HCT116 (cell line): ENCODE measurements at regions not wholly inside any gene's neighbourhood (a gene's known extent, or its start where the extent isn't known, plus 50 kb on each side); places are given as distances from the start of the nearest gene placed in this dataset.

Experiments used
- ATAC-seq: fragments of 200-7000 bp; cut with Tn5 transposase; 2 replicates; pipeline ENCODE4 v1.9.1; 2020; ENCODE audit warnings: mild to moderate bottlenecking, moderate library complexity
- BruUV-seq: library from RNA; stranded (reverse); fragments of 400-500 nt; replicated peaks from 2 replicates; lab custom pipeline; 2021; lab: Mats Ljungman, UMichigan
- CTCF ChIA-PET: fragments of 300-600 bp; sonication (Branson Sonifier 250); formaldehyde crosslinking; loops from one replicate; lab custom pipeline; 2021; ENCODE audit warnings: antibody characterized with exemption; lab: Charles Lee
- POLR2A ChIA-PET: fragments of 300-600, 350-600 bp; sonication (Branson Sonifier 250); formaldehyde crosslinking; loops from one replicate; lab custom pipeline; 2021; ENCODE audit warnings: antibody characterized with exemption; lab: Charles Lee
- RAD21 ChIA-PET, 2 experiments: fragments of 300-600 bp; sonication (Branson Sonifier 250); formaldehyde crosslinking; loops; one replicate each; lab custom pipeline; 2023; ENCODE audit warnings: low total read pairs in 2 of 2; ENCODE audit not compliant: uncharacterized antibody in 2 of 2, unreplicated experiment in 2 of 2, low non-redundant PET in 1 of 2; lab: Charles Lee
- DNase-seq: peaks from one replicate; pipeline ENCODE4 v3.0.0-alpha.2; 2010; ENCODE audit warnings: low read depth, low spot score
- H2AFZ ChIP-seq: fragments of 200-600 bp; shearing (Covaris generic), sonication (generic); 2 replicates; pipeline ENCODE4 v1.6.1; 2017; ENCODE audit warnings: low read depth, mixed run types, mixed read lengths, antibody characterized with exemption, low read length; ENCODE audit not compliant: poor library complexity, severe bottlenecking
- H3K27ac ChIP-seq: 2 replicates; pipeline ENCODE4 v1.5.1; 2012; ENCODE audit warnings: low read depth, low read length
- H3K27me3 ChIP-seq: fragments of 200-600 bp; sonication (generic); 2 replicates; pipeline ENCODE4 v1.6.1; 2016; ENCODE audit warnings: mixed run types, low read length, mixed read lengths; ENCODE audit not compliant: insufficient read depth
- H3K36me3 ChIP-seq, 2 experiments: fragments of 200-500 bp in 1 of 2; fragments of 200-600 bp in 1 of 2; sonication (Bioruptor generic) in 1 of 2; sonication (generic) in 1 of 2; 2 replicates each; pipeline versions ENCODE4 v1.5.1 to v1.6.1; 2014 to 2016; ENCODE audit warnings: low read length in 2 of 2, inconsistent platforms in 1 of 2, mixed read lengths in 1 of 2, mixed run types in 1 of 2; ENCODE audit not compliant: insufficient read depth in 2 of 2, control insufficient read depth in 1 of 2
- H3K4me1 ChIP-seq, 2 experiments: fragments of 200-600 bp in 1 of 2; sonication (generic) in 1 of 2; 2 replicates each; pipeline versions ENCODE4 v1.5.1 to v1.6.1; 2012 to 2017; ENCODE audit warnings: low read length in 2 of 2, inconsistent platforms in 1 of 2, mild to moderate bottlenecking in 1 of 2, mixed read lengths in 1 of 2, mixed run types in 1 of 2, moderate library complexity in 1 of 2; ENCODE audit not compliant: insufficient read depth in 2 of 2, control insufficient read depth in 1 of 2
- H3K4me2 ChIP-seq: fragments of 200-600 bp; sonication (generic); 2 replicates; pipeline ENCODE4 v1.6.1; 2017; ENCODE audit warnings: mixed run types, low read length, mixed read lengths
- H3K4me3 ChIP-seq, 2 experiments: fragments of 200-600 bp in 1 of 2; sonication (generic) in 1 of 2; replicated peaks in 1 of 2; 2 replicates each; pipeline ENCODE4 v1.5.1; 2011 to 2016; ENCODE audit warnings: low read length in 2 of 2, control low read depth in 1 of 2, low read depth in 1 of 2, mild to moderate bottlenecking in 1 of 2, mixed read lengths in 1 of 2, mixed run types in 1 of 2
- H3K79me2 ChIP-seq: fragments of 200-600 bp; sonication (generic); 2 replicates; pipeline ENCODE4 v1.6.1; 2017; ENCODE audit warnings: mild to moderate bottlenecking, mixed run types, low read length, moderate library complexity, mixed read lengths; ENCODE audit not compliant: insufficient read depth
- H3K9ac ChIP-seq: fragments of 200-600 bp; sonication (generic); 2 replicates; pipeline ENCODE4 v1.6.1; 2016; ENCODE audit warnings: low read length, mixed read lengths
- H3K9me2 ChIP-seq: fragments of 200-600 bp; sonication (generic), shearing (Covaris generic); 2 replicates; pipeline ENCODE4 v1.6.1; 2017; ENCODE audit warnings: mixed run types, mild to moderate bottlenecking, moderate library complexity; ENCODE audit not compliant: insufficient read depth
- H3K9me3 ChIP-seq, 2 experiments: fragments of 200-500 bp in 1 of 2; fragments of 200-600 bp in 1 of 2; sonication (Bioruptor generic) in 1 of 2; sonication (generic) in 1 of 2; 2 replicates each; pipeline ENCODE4 v1.6.1; 2014 to 2017; ENCODE audit warnings: low read length in 2 of 2, mixed read lengths in 2 of 2, inconsistent platforms in 1 of 2, low read depth in 1 of 2, mild to moderate bottlenecking in 1 of 2, mixed run types in 1 of 2, moderate library complexity in 1 of 2; ENCODE audit not compliant: control insufficient read depth in 1 of 2, insufficient read depth in 1 of 2
- H4K20me1 ChIP-seq: fragments of 200-600 bp; sonication (generic), shearing (Covaris generic); 2 replicates; pipeline ENCODE4 v1.6.1; 2017; ENCODE audit warnings: mixed run types, mild to moderate bottlenecking, moderate library complexity; ENCODE audit not compliant: insufficient read depth
- ATF3 ChIP-seq: IDR thresholded peaks from 2 replicates; pipeline ENCODE4 v1.6.1; 2012
- CBX3 ChIP-seq: IDR thresholded peaks from 2 replicates; pipeline ENCODE4 v1.6.1; 2012; ENCODE audit warnings: low read depth
- CEBPB ChIP-seq: IDR thresholded peaks from 2 replicates; pipeline ENCODE4 v1.6.1; 2012; ENCODE audit warnings: low read depth
- CTCF ChIP-seq, 3 experiments: fragments of 200-600 bp in 1 of 3; sonication (generic) in 1 of 3; IDR thresholded peaks in 2 of 3; conservative IDR thresholded peaks in 1 of 3; 2 replicates each; pipeline ENCODE4 v1.5.1; 2012 to 2017; ENCODE audit warnings: low read depth in 2 of 3, low read length in 2 of 3, antibody characterized with exemption in 1 of 3, borderline replicate concordance in 1 of 3, control low read depth in 1 of 3, mild to moderate bottlenecking in 1 of 3, mixed read lengths in 1 of 3, mixed run types in 1 of 3, moderate library complexity in 1 of 3; ENCODE audit not compliant: insufficient read depth in 1 of 3
- ELF1 ChIP-seq: IDR thresholded peaks from 2 replicates; pipeline ENCODE4 v1.6.1; 2012; ENCODE audit warnings: low read depth, borderline replicate concordance
- EZH2phosphoT487 ChIP-seq: fragments of 200-600 bp; IDR thresholded peaks from 2 replicates; pipeline ENCODE4 v1.6.1; 2018; ENCODE audit warnings: antibody characterized with exemption, borderline replicate concordance
- FOSL1 ChIP-seq: IDR thresholded peaks from 2 replicates; pipeline ENCODE4 v1.6.1; 2012; ENCODE audit warnings: low read depth
- JUND ChIP-seq: IDR thresholded peaks from 2 replicates; pipeline ENCODE4 v1.6.1; 2012
- MAX ChIP-seq: IDR thresholded peaks from 2 replicates; pipeline ENCODE4 v1.6.1; 2012
- POLR2A ChIP-seq: IDR thresholded peaks from 2 replicates; pipeline ENCODE4 v1.7.0; 2011; ENCODE audit warnings: borderline replicate concordance; ENCODE audit not compliant: insufficient read depth, insufficient read length; ENCODE audit errors: extremely low read depth
- POLR2AphosphoS5 ChIP-seq: IDR thresholded peaks from 2 replicates; pipeline ENCODE4 v1.6.1; 2011; ENCODE audit warnings: mild to moderate bottlenecking, low read depth, low read length, moderate library complexity
- RAD21 ChIP-seq: IDR thresholded peaks from 2 replicates; pipeline ENCODE4 v1.6.1; 2012; ENCODE audit warnings: low read depth, mild to moderate bottlenecking
- REST ChIP-seq: IDR thresholded peaks from 2 replicates; pipeline ENCODE4 v1.6.1; 2012; ENCODE audit warnings: low read depth
- SIN3A ChIP-seq: IDR thresholded peaks from 2 replicates; pipeline ENCODE4 v1.6.1; 2012; ENCODE audit warnings: low read depth
- SP1 ChIP-seq: IDR thresholded peaks from 2 replicates; pipeline ENCODE4 v1.6.1; 2012; ENCODE audit warnings: low read depth
- SRF ChIP-seq: IDR thresholded peaks from 2 replicates; pipeline ENCODE4 v1.6.1; 2012; ENCODE audit warnings: low read depth
- TCF7L2 ChIP-seq: IDR thresholded peaks from 2 replicates; pipeline ENCODE4 v1.7.0; 2011; ENCODE audit warnings: borderline replicate concordance, inconsistent platforms; ENCODE audit not compliant: insufficient read depth, insufficient read length; ENCODE audit errors: extremely low read depth
- YY1 ChIP-seq: IDR thresholded peaks from 2 replicates; pipeline ENCODE4 v1.6.1; 2011; ENCODE audit warnings: low read length, low read depth, moderate library complexity, mild to moderate bottlenecking; ENCODE audit not compliant: insufficient replicate concordance; ENCODE audit errors: extremely low read depth
- ZFX ChIP-seq: fragments of 450-650 bp; IDR thresholded peaks from 2 replicates; pipeline ENCODE4 v1.6.1; 2017
- ZNF274 ChIP-seq: fragments of 200-500 bp; sonication (Bioruptor generic); IDR thresholded peaks from 2 replicates; pipeline ENCODE4 v1.6.1; 2014; ENCODE audit warnings: mild to moderate bottlenecking, low read depth, low read length, inconsistent platforms
- intact Hi-C: fragments of 100-400 bp; cut with micrococcal nuclease; formaldehyde crosslinking; loops from 2 replicates; pipeline ENCODE4 v1.10.0; 2022

DNA sequence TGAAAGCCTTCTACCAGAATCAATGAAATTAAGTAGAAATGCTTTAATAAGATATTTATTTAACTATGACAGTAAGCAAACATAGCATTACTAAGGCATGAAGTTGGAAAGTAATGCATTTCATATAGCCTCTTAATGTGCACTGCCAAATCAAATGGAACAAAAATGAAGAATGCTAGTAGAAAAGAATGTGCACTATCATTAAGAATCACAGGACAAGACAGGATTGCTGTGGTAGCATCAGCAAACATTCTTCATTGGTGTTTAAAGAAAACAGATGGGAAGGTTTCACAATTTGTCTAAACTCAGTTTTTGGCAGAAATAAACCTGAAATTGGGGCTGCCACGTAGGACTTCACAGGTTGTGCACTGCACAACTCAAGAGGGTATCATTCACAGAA lies 168.9 kb downstream of the CNTN3 start:
- BruUV-seq, result no TSS peak
- H4K20me1 ChIP-seq, result no peaks in the 10 kb centered on the region
- intact Hi-C loops, result no loop called here
- TF ChIP-seq REST, result no peak
- no peak for TF ChIP-seq TCF7L2
- no peak for TF ChIP-seq POLR2AphosphoS5
- no peak for TF ChIP-seq YY1
- TF ChIP-seq FOSL1, result no peak
- no peak for TF ChIP-seq MAX
- no peak for TF ChIP-seq SIN3A
- no peak for TF ChIP-seq ELF1
- TF ChIP-seq SP1, result no peak
- no peak for TF ChIP-seq ATF3
- TF ChIP-seq CBX3, result no peak
- no peak for TF ChIP-seq JUND
- TF ChIP-seq CTCF (IDR thresholded peaks at IDR 0.05 in 2 of 3, conservative IDR thresholded peaks at IDR 0.05 in 1 of 3; ENCODE audit: borderline replicate concordance in 1 of 3, insufficient read depth in 1 of 3, low read depth in 2 of 3, low read length in 2 of 3), result no peak
- no peak for TF ChIP-seq CEBPB
- TF ChIP-seq POLR2A, result no peak
- no peak for TF ChIP-seq EZH2phosphoT487
- no peak for TF ChIP-seq SRF
- no peak for TF ChIP-seq RAD21
- TF ChIP-seq ZNF274, result no peak
- no peak for TF ChIP-seq ZFX
- CTCF ChIA-PET, result no interaction called here
- RAD21 ChIA-PET, result no interaction called here
- H2AFZ ChIP-seq, result no peak overlapping the region
- no peak overlapping the region for H3K4me2 ChIP-seq
- H3K9me2 ChIP-seq, result no peaks in the 10 kb centered on the region
- peaks cover 11 to 22% of the 10 kb centered on the region in 2 experiments; a peak in 2 of 4 replicates for H3K9me3 ChIP-seq
- no peak overlapping the region for H3K27ac ChIP-seq
- DNase-seq, result no peak
- H3K79me2 ChIP-seq, result no peaks in the 10 kb centered on the region
- H3K36me3 ChIP-seq, result no peaks in the 10 kb centered on the region
- H3K27me3 ChIP-seq, result no peaks in the 10 kb centered on the region
- no peaks in the 10 kb centered on the region for H3K4me1 ChIP-seq
- POLR2A ChIA-PET, result no interaction called here
- no peak overlapping the region for H3K4me3 ChIP-seq
- H3K9ac ChIP-seq, result no peak overlapping the region
- no peak for ATAC-seq
